NT2/D1 (cell line): ENCODE measurements at regions not wholly inside any gene's neighbourhood (a gene's known extent, or its start where the extent isn't known, plus 50 kb on each side); places are given as distances from the start of the nearest gene placed in this dataset.

Experiments used
- SUZ12 ChIP-seq: IDR thresholded peaks from 2 replicates; pipeline ENCODE4 v1.6.1; 2011; ENCODE audit not compliant: insufficient read length, insufficient read depth; ENCODE audit errors: extremely low read depth
- YY1 ChIP-seq: IDR thresholded peaks from 2 replicates; pipeline ENCODE4 v1.6.1; 2011; ENCODE audit not compliant: insufficient read length, insufficient read depth
- ZNF274 ChIP-seq: IDR thresholded peaks from 2 replicates; pipeline ENCODE4 v1.6.1; 2011; ENCODE audit warnings: mild to moderate bottlenecking, low read depth, low read length

DNA sequence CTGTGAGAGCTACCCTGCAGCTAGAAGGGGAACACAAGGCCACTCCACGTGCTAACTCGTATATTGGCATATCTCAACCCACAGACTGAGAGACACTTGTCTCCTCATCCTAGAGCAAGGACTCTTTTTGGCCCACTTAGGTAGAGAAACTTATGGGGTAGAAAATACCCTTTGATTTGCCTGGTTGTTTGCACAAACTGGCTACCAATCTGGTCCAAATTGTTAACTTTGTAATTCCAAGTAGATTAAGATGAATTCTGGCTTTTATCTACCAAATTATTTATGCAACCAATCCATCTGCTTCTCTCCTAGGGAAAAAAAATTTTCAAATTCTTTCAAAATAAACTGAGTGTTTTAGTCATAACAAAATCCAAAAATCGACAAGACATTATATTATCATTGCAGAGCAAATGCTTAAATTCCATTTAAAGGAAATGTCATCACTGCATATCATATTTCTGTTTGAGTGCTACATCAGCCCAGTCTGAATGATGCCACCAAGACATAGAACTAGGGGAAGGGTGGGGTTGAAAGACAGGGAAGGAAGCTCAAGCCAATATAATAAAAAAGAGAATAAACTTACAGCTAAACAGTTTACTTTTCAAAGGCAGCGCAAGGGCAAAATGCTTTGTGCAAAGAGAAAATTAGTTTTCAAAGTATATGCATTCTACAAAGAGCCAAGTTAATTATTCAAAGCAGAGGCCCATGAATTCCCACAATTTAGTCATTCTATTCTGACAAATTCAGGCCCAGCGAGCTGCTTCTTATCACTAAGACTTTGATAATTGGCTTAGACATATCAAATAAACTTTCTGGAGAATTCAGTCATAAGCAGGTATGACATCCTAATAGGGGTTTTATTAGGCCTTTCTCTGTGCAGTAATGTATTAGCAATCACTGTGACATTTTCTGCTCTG is 198.0 kb downstream of the CAAP1 start:
- TF ChIP-seq ZNF274 = no peak
- TF ChIP-seq YY1 = no peak
- TF ChIP-seq SUZ12 = no peak
